SK-N-SH treated with all-trans-retinoic acid at 6 μM for 48 hours (cell line): ENCODE measurements at regions not wholly inside any gene's neighbourhood (a gene's known extent, or its start where the extent isn't known, plus 50 kb on each side); places are given as distances from the start of the nearest gene placed in this dataset.

Source experiments
- ATAC-seq: fragments of 200-7000 bp; cut with Tn5 transposase; 3 replicates; pipeline ENCODE4 v1.9.1; 2020; ENCODE audit warnings: mild to moderate bottlenecking, moderate library complexity
- ARNTL ChIP-seq: fragments of 450-650 bp; formaldehyde crosslinking; IDR thresholded peaks from 2 replicates; pipeline ENCODE4 v1.5.0; 2020; ENCODE audit warnings: low read depth, mild to moderate bottlenecking, moderate library complexity, borderline replicate concordance
- CREB5 ChIP-seq: fragments of 250-450 bp; sonication (Bioruptor Pico); IDR thresholded peaks from 2 replicates; pipeline ENCODE4 v1.5.1; 2020; ENCODE audit warnings: low read depth, mild to moderate bottlenecking, moderate library complexity
- CSDC2 ChIP-seq: fragments of 250-450 bp; sonication (Bioruptor Pico); IDR thresholded peaks from 2 replicates; pipeline ENCODE4 v1.5.0; 2020; ENCODE audit warnings: mild to moderate bottlenecking, moderate library complexity
- ESRRG ChIP-seq: fragments of 250-450 bp; sonication (Bioruptor Pico); IDR thresholded peaks from 2 replicates; pipeline ENCODE4 v1.6.1; 2021; ENCODE audit warnings: mild to moderate bottlenecking
- GLIS3 ChIP-seq: fragments of 250-450 bp; sonication (Bioruptor Pico); IDR thresholded peaks from 2 replicates; pipeline ENCODE4 v1.5.0; 2020; ENCODE audit warnings: mild to moderate bottlenecking, moderate library complexity
- ISL1 ChIP-seq: fragments of 250-450 bp; sonication (Bioruptor Pico); IDR thresholded peaks from 2 replicates; pipeline ENCODE4 v2.1.2; 2022; ENCODE audit warnings: mild to moderate bottlenecking, moderate library complexity
- OSR1 ChIP-seq: fragments of 250-450 bp; sonication (Bioruptor Pico); IDR thresholded peaks from 2 replicates; pipeline ENCODE4 v1.8.0; 2022; ENCODE audit warnings: moderate library complexity, mild to moderate bottlenecking, inconsistent platforms
- PATZ1 ChIP-seq: fragments of 250-450 bp; sonication (Bioruptor Pico); IDR thresholded peaks from 2 replicates; pipeline ENCODE4 v1.8.0; 2020; ENCODE audit warnings: mild to moderate bottlenecking, moderate library complexity, borderline replicate concordance
- PPARA ChIP-seq: fragments of 250-450 bp; sonication (Bioruptor Pico); IDR thresholded peaks from 2 replicates; pipeline ENCODE4 v1.5.0; 2020; ENCODE audit warnings: mild to moderate bottlenecking, borderline replicate concordance
- RARB ChIP-seq: fragments of 250-450 bp; sonication (Bioruptor Pico); IDR thresholded peaks from 2 replicates; pipeline ENCODE4 v1.8.0; 2021; ENCODE audit warnings: mild to moderate bottlenecking, moderate library complexity
- SNAI2 ChIP-seq: fragments of 250-450 bp; sonication (Bioruptor Pico); IDR thresholded peaks from 2 replicates; pipeline ENCODE4 v1.5.0; 2020; ENCODE audit warnings: mild to moderate bottlenecking, moderate library complexity
- TCF4 ChIP-seq: fragments of 250-450 bp; sonication (Bioruptor Pico); IDR thresholded peaks from 2 replicates; pipeline ENCODE4 v1.8.0; 2021; ENCODE audit warnings: mild to moderate bottlenecking, moderate library complexity, borderline replicate concordance
- TOX ChIP-seq: fragments of 250-450 bp; sonication (Bioruptor Pico); IDR thresholded peaks from 2 replicates; pipeline ENCODE4 v1.8.0; 2021; ENCODE audit warnings: mild to moderate bottlenecking, moderate library complexity, borderline replicate concordance
- TSHZ2 ChIP-seq: fragments of 250-450 bp; sonication (Bioruptor Pico); IDR thresholded peaks from 2 replicates; pipeline ENCODE4 v1.5.0; 2020; ENCODE audit warnings: mild to moderate bottlenecking, moderate library complexity
- ZC3H10 ChIP-seq: fragments of 250-450 bp; sonication (Bioruptor Pico); IDR thresholded peaks from 2 replicates; pipeline ENCODE4 v1.5.1; 2021; ENCODE audit warnings: mild to moderate bottlenecking, moderate library complexity
- ZFP3 ChIP-seq: fragments of 250-450 bp; sonication (Bioruptor Pico); IDR thresholded peaks from 2 replicates; pipeline ENCODE4 v1.5.0; 2020; ENCODE audit warnings: mild to moderate bottlenecking, moderate library complexity
- ZFP30 ChIP-seq: fragments of 450-650 bp; formaldehyde crosslinking; IDR thresholded peaks from 2 replicates; pipeline ENCODE4 v1.5.0; 2022; ENCODE audit warnings: mild to moderate bottlenecking, moderate library complexity
- ZNF565 ChIP-seq: fragments of 450-650 bp; formaldehyde crosslinking; conservative IDR thresholded peaks from 2 replicates; pipeline ENCODE4 v1.5.0; 2020; ENCODE audit warnings: low read depth, mild to moderate bottlenecking, moderate library complexity
- ZNF70 ChIP-seq: fragments of 450-650 bp; formaldehyde crosslinking; IDR thresholded peaks from 2 replicates; pipeline ENCODE4 v1.5.0; 2020; ENCODE audit warnings: mild to moderate bottlenecking, moderate library complexity
- ZNF8 ChIP-seq: fragments of 450-650 bp; formaldehyde crosslinking; IDR thresholded peaks from 2 replicates; pipeline ENCODE4 v1.5.0; 2020; ENCODE audit warnings: mild to moderate bottlenecking, moderate library complexity

GRCh38 chr16:86730597-86730996 is 152.2 kb downstream of the FOXL1 start:
- no peak for TF ChIP-seq PPARA
- TF ChIP-seq ARNTL (CRISPR knock-in tag) = no peak
- TF ChIP-seq ZC3H10 = no peak
- no peak for TF ChIP-seq ISL1 (CRISPR knock-in tag)
- TF ChIP-seq TSHZ2 (CRISPR knock-in tag) = no peak
- no peak for TF ChIP-seq ZNF70 (CRISPR knock-in tag)
- no peak for TF ChIP-seq OSR1 (CRISPR knock-in tag)
- TF ChIP-seq ZFP3 (CRISPR knock-in tag) = no peak
- no peak for TF ChIP-seq TOX (CRISPR knock-in tag)
- TF ChIP-seq, all 23 proteins: peak for 0
- ATAC-seq = peak; percentile 65

- TF ChIP-seq ZNF70 (CRISPR knock-in tag) = no peak
- ATAC-seq = peak; percentile 74
Measured at GRCh38 chr16:86732621-86733295, 154.4 kb downstream of the FOXL1 start.

GRCh38 chr16:86733546-86734254 is 155.4 kb downstream of the FOXL1 start:
- TF ChIP-seq OSR1 (CRISPR knock-in tag) = no peak
- no peak for TF ChIP-seq PATZ1 (CRISPR knock-in tag)
- no peak for TF ChIP-seq CREB5 (CRISPR knock-in tag)
- TF ChIP-seq ZNF70 (CRISPR knock-in tag) = no peak
- no peak for TF ChIP-seq ISL1 (CRISPR knock-in tag)
- no peak for TF ChIP-seq ZFP30 (CRISPR knock-in tag)
- no peak for TF ChIP-seq TCF4 (CRISPR knock-in tag)
- TF ChIP-seq TOX (CRISPR knock-in tag) = no peak
- TF ChIP-seq RARB (CRISPR knock-in tag) = no peak
- no peak for TF ChIP-seq ZNF8
- TF ChIP-seq PPARA = no peak
- no peak for TF ChIP-seq SNAI2 (CRISPR knock-in tag)
- TF ChIP-seq ARNTL (CRISPR knock-in tag) = no peak
- no peak for TF ChIP-seq ZNF565 (CRISPR knock-in tag)
- no peak for TF ChIP-seq ESRRG (CRISPR knock-in tag)
- no peak for TF ChIP-seq CSDC2 (CRISPR knock-in tag)
- no peak for ATAC-seq

GRCh38 chr16:86734543-86735460 is 156.5 kb downstream of the FOXL1 start:
- no peak for ATAC-seq
- no peak for TF ChIP-seq GLIS3 (CRISPR knock-in tag)
- TF ChIP-seq ZNF565 (CRISPR knock-in tag) = no peak
- no peak for TF ChIP-seq ZC3H10
